Aorta (tissue), 5 donors: ENCODE measurements at regions not wholly inside any gene's neighbourhood (a gene's known extent, or its start where the extent isn't known, plus 50 kb on each side); places are given as distances from the start of the nearest gene placed in this dataset.
"Not testable (repeated sequence)": the region's sequence is repeated elsewhere in the genome, so short reads cannot be mapped to it uniquely, and the experiment has no call there.

Experiments used
- ATAC-seq: fragments of 200-7000 bp; cut with Tn5 transposase; one replicate; pipeline ENCODE4 v1.9.1; 2022; ENCODE audit warnings: moderate library complexity; ENCODE audit not compliant: low FRiP score
- DNase-seq, 2 donors: peaks; one replicate each; pipeline ENCODE4 v3.0.0-alpha.2; 2020
- H3K27ac ChIP-seq, 2 donors: one replicate each; pipeline ENCODE4 v1.5.1; 2013; ENCODE audit warnings: low read length in 2 of 2, mild to moderate bottlenecking in 2 of 2, moderate library complexity in 2 of 2, control low read depth in 1 of 2, inconsistent platforms in 1 of 2, low read depth in 1 of 2
- H3K27me3 ChIP-seq, 2 donors: one replicate each; pipeline ENCODE4 v1.6.1; 2013; ENCODE audit warnings: control low read depth in 1 of 2, low read length in 1 of 2, mild to moderate bottlenecking in 1 of 2, moderate library complexity in 1 of 2; ENCODE audit not compliant: insufficient read depth in 2 of 2, control insufficient read depth in 1 of 2
- H3K36me3 ChIP-seq, 2 donors: one replicate each; pipeline ENCODE4 v1.6.1; 2013; ENCODE audit warnings: control low read depth in 1 of 2, low read length in 1 of 2, mild to moderate bottlenecking in 1 of 2; ENCODE audit not compliant: insufficient read depth in 2 of 2, control insufficient read depth in 1 of 2
- H3K4me1 ChIP-seq, 2 donors: one replicate each; pipeline ENCODE4 v1.6.1; 2013; ENCODE audit warnings: low read length in 2 of 2, control low read depth in 1 of 2, mild to moderate bottlenecking in 1 of 2, moderate library complexity in 1 of 2; ENCODE audit not compliant: insufficient read depth in 2 of 2, control insufficient read depth in 1 of 2
- H3K4me3 ChIP-seq, 2 donors: one replicate each; pipeline ENCODE4 v1.5.1; 2013; ENCODE audit warnings: low read length in 2 of 2, control low read depth in 1 of 2, mild to moderate bottlenecking in 1 of 2
- H3K9me3 ChIP-seq: one replicate; pipeline ENCODE4 v1.6.1; 2013; ENCODE audit warnings: mild to moderate bottlenecking, low read length; ENCODE audit not compliant: control insufficient read depth
- WGBS, 2 donors: extraction: QIAGEN DNeasy Blood & Tissue Kit; methylation state at CpG; one replicate each; pipeline ENCODE4 v1.1.7; 2013; 5-methylcytosine and 5-hydroxymethylcytosine counted together
- intact Hi-C, 2 donors: fragments of 100-400 bp; cut with DNase I; formaldehyde crosslinking; loops; one replicate each; pipeline versions ENCODE4 v1.14.2 to v1.15.0; 2022
- donor health status: healthy with polysubstance abuse.
- donor health status: Bipolar disorder and iron deficiency.
- donor health status: DM: no; HTN: no; CAD: no.
- donor health status: DM: no; HTN: no; CAD: no.
- donor health status: DM: yes; HTN: yes; CAD: no.

DNA sequence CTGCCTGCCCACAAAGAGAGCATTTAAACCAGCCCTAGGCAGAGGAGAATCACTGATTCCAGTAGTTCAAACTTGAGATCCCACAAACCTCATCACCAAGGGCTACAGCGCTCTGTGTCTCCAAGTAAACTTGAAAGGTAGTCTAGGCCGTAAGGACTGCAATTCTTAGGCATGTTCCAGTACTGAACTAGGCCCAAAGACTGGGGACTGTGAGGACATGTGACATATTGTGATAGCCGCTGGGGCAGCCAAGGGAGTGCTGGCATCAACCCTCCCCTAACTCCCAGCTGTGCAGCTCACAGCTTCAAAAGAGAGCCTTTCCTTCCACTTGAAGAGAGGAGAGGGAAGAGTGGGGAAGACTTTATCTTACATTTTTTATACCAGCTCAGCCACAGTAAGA is 291.0 kb upstream of the PRR16 start:
- Histone ChIP-seq H3K27ac (no peak overlapping the region), H3K4me3 (no peak overlapping the region), H3K36me3 (no peaks in the 10 kb centered on the region), H3K27me3 (no peaks in the 10 kb centered on the region), H3K4me1 (no peaks in the 10 kb centered on the region), H3K9me3 (no peaks in the 10 kb centered on the region)
- intact Hi-C loops: no loop called here
- WGBS, 2 donors: 97 to 98% methylated on average over 3 of the region's 3 CpGs
- ATAC-seq: no peak
- no peak for DNase-seq

DNA sequence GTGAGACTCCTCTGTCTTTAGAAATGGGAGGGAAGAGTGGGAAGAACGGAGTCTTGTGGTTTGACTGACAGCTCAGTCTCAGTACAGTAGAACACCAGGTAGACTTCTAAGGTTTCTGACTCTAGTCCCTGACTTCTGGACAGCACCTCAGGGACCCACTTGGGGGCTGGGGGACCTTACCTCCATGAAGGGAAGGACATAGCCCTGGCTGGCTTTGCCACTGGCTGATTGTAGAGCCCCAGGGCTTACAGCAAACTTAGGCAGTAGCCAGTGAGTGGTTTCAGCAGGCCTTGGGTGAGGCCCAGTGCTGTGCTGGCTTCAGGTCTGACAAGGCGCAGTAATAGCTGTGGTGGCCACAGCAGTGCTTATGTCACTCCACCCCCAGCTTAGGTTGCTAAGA is 290.0 kb upstream of the PRR16 start:
- Histone ChIP-seq H3K4me1 (no peaks in the 10 kb centered on the region), H3K9me3 (no peaks in the 10 kb centered on the region), H3K36me3 (no peaks in the 10 kb centered on the region), H3K4me3 (no peak overlapping the region), H3K27me3 (no peaks in the 10 kb centered on the region), H3K27ac (no peak overlapping the region)
- no peak for DNase-seq
- ATAC-seq: peak; percentile 46
- 96 to 97% methylated on average over 2 of the region's 2 CpGs for WGBS, 2 donors
- intact Hi-C loops: no loop called here

DNA sequence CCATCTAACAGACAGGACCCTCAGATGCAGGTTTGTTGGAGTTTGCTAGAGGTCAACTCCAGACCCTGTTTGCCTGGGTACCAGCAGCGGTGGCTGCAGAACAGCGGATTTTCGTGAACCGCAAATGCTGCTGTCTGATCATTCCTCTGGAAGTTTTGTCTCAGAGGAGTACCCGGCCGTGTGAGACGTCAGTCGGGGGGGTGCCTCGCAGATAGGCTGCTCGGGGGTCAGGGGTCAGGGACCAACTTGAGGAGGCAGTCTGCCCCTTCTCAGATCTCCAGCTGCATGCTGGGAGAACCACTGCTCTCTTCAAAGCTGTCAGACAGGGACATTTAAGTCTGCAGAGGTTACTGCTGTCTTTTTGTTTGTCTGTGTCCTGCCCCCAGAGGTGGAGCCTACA is 282.9 kb upstream of the PRR16 start:
- H3K9me3 ChIP-seq, H3K27ac ChIP-seq, H3K4me1 ChIP-seq, intact Hi-C loops, ATAC-seq, DNase-seq, H3K27me3 ChIP-seq, H3K36me3 ChIP-seq, H3K4me3 ChIP-seq: not testable (repeated sequence)
- WGBS, 2 donors: 84 to 89% methylated on average over 10 of the region's 10 CpGs

DNA sequence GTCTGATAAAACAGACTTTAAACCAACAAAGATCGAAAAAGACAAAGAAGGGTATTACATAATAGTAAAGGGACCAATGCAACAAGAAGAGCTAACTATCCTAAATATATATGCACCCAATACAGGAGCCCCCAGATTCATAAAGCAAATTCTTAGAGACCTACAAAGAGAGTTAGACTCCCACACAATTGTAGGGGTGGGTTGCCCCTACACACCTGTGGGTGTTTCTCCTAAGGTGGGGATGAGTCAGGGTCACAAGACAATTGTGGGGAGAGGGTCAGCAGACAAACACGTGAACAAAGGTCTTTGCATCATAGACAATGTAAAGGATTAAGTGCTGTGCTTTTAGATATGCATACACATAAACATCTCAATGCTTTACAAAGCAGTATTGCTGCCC is 269.4 kb upstream of the PRR16 start:
- DNase-seq, H3K4me3 ChIP-seq, intact Hi-C loops, H3K27me3 ChIP-seq, ATAC-seq, H3K36me3 ChIP-seq, H3K9me3 ChIP-seq, H3K27ac ChIP-seq, H3K4me1 ChIP-seq: not testable (repeated sequence)
- WGBS, 2 donors: 96 to 98% methylated on average over 2 of the region's 2 CpGs

DNA sequence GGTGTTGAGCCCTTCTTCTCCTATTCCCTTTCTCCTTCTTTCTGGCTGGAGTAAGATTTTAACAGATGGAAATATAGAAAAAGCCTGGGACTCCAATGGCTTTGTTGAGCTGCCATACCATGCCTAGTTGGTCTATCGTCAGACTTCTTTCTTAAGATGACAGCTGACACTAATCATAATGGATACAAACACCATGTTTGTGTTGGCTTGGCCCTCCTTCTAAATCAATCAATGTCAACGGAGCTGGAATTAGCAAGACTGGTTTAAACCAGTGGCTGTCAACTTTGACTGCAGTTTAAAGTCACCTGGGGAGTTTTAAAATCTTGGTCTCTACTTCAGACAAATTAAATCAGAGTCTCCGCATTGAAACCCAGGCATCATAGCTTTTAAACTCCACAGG is 264.5 kb upstream of the PRR16 start:
- H3K27ac ChIP-seq: no peak overlapping the region
- H3K27me3 ChIP-seq: no peaks in the 10 kb centered on the region
- DNase-seq: no peak
- H3K9me3 ChIP-seq: no peaks in the 10 kb centered on the region
- no peaks in the 10 kb centered on the region for H3K4me1 ChIP-seq
- WGBS, 2 donors: 20 to 46% methylated on average over 3 of the region's 3 CpGs
- no peak overlapping the region for H3K4me3 ChIP-seq
- no peaks in the 10 kb centered on the region for H3K36me3 ChIP-seq
- no peak for ATAC-seq
- intact Hi-C loops: no loop called here

DNA sequence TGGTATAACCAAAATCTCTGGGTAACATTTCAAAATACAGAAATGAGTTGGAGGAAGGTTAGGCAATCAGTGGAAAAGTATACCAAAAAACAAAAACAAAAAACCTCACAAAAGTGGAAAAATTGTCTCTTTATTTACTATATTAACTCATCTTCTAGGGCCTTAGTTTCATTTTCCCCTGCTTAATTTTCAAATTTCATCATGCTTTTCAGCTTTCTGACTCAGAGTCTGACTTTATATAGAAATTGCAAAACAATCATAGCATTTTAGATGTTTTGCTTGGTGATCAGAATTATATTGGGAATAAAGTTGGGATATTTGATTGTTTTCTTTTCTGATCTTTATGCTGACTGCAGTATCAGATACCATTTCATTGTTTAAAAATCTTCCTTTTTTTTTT is 257.0 kb upstream of the PRR16 start:
- Histone ChIP-seq H3K4me3 (no peak overlapping the region), H3K27ac (no peak overlapping the region), H3K4me1 (no peaks in the 10 kb centered on the region), H3K9me3 (peaks cover 1% of the 10 kb centered on the region), H3K36me3 (no peaks in the 10 kb centered on the region), H3K27me3 (no peaks in the 10 kb centered on the region)
- ATAC-seq (no peak), DNase-seq (no peak)
- intact Hi-C loops: no loop called here

DNA sequence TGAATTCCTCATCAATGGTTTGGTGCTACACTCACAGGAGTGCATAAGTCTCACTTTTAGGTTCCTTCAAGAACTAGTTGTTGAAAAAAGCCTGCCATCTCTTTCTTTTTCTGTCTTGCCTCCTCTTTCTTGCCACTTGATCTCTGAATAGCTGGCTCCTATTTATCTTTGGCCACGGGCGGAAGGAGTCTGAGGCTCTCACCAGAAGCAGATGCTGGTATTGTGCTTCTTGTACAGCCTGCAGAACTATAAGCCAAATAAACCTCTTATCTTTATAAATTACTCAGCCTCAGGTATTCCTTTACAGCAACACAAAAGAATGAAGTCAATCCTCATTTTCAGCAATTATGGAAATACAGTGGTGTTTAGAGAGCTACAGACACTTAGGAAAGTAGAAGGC is 247.1 kb upstream of the PRR16 start:
- H3K27me3 ChIP-seq: no peaks in the 10 kb centered on the region
- 75 to 78% methylated on average over 2 of the region's 2 CpGs for WGBS, 2 donors
- H3K4me1 ChIP-seq: no peaks in the 10 kb centered on the region
- no peaks in the 10 kb centered on the region for H3K36me3 ChIP-seq
- no peak for DNase-seq
- intact Hi-C loops: no loop called here
- no peak overlapping the region for H3K27ac ChIP-seq
- no peak overlapping the region for H3K4me3 ChIP-seq
- H3K9me3 ChIP-seq: no peaks in the 10 kb centered on the region
- ATAC-seq: no peak

DNA sequence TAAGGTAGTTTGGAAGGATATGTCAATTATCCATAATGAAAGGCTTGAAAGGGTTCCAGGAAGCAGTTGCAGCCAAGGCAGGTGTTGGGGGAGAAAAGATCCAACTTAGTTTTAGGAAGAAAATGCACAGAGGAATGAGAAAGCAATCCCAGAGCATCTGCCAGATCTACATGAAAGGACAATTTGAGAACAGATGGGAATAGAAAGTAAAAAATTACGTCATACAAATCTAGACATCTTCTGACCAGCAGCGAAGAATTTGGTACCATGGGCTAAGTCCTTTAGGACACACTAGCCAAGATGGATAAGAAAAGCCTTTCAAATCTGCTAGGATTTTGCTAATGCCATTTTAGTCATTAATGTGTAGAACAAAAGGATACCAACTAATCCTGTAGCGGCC is 244.1 kb upstream of the PRR16 start:
- Histone ChIP-seq H3K27ac (peak overlapping the region in 1 of 2 donors; percentile 14), H3K4me3 (no peak overlapping the region), H3K27me3 (no peaks in the 10 kb centered on the region), H3K36me3 (no peaks in the 10 kb centered on the region), H3K9me3 (no peaks in the 10 kb centered on the region), H3K4me1 (no peaks in the 10 kb centered on the region)
- ATAC-seq (no peak), DNase-seq (no peak)
- intact Hi-C loops: no loop called here
- 97 to 99% methylated on average over 3 of the region's 3 CpGs for WGBS, 2 donors

DNA sequence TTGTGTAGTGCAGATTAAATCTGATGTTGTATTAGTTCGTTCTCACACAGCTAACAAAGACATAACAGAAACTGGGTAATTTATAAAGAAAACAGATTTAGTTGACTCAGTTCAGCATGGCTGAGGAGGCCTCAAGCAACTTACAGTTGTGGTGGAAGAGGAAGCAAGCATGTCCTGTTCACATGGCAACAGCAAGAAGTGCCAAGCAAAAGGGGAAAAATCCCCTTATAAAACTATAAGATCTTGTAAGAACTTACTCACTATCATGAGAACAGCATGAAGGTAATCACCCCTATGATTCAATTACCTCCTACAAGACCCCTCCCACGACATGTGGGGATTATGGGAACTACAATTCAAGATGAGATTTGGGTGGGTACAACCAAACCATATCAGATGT is 238.6 kb upstream of the PRR16 start:
- ATAC-seq (no peak), DNase-seq (no peak)
- WGBS, 2 donors: 81 to 88% methylated on average over 2 of the region's 2 CpGs
- Histone ChIP-seq H3K4me1 (no peaks in the 10 kb centered on the region), H3K27me3 (no peaks in the 10 kb centered on the region), H3K4me3 (no peak overlapping the region), H3K36me3 (no peaks in the 10 kb centered on the region), H3K27ac (no peak overlapping the region), H3K9me3 (no peaks in the 10 kb centered on the region)
- intact Hi-C loops: no loop called here
